H1 (cell line): ENCODE measurements at regions not wholly inside any gene's neighbourhood (a gene's known extent, or its start where the extent isn't known, plus 50 kb on each side); places are given as distances from the start of the nearest gene placed in this dataset.

Experiments used
- CEBPB ChIP-seq: IDR thresholded peaks from 2 replicates; pipeline ENCODE4 v1.6.1; 2012; ENCODE audit warnings: low read depth, low read length
- CTBP2 ChIP-seq: IDR thresholded peaks from 2 replicates; pipeline ENCODE4 v1.7.0; 2011; ENCODE audit warnings: borderline replicate concordance, mild to moderate bottlenecking, moderate library complexity, mixed read lengths, low read length; ENCODE audit not compliant: insufficient read depth, insufficient read length
- RXRA ChIP-seq: IDR thresholded peaks from 2 replicates; pipeline ENCODE4 v1.6.1; 2011; ENCODE audit warnings: low read depth, mild to moderate bottlenecking, low read length, moderate library complexity; ENCODE audit not compliant: insufficient read depth
- SP4 ChIP-seq: IDR thresholded peaks from 2 replicates; pipeline ENCODE4 v1.6.1; 2012; ENCODE audit warnings: low read length, inconsistent platforms
- TF ChIP-seq, protein P1 (sequence below), 3 experiments: IDR thresholded peaks; 1 replicate in 2 of 3; 2 replicates in 1 of 3; pipeline versions ENCODE4 v1.5.1 to v1.6.1; 2011; ENCODE audit warnings: low read length in 3 of 3, mild to moderate bottlenecking in 3 of 3, inconsistent platforms in 2 of 3, low read depth in 1 of 3, moderate library complexity in 1 of 3; ENCODE audit not compliant: insufficient read depth in 1 of 3; ENCODE audit errors: control extremely low read depth in 1 of 3

DNA sequence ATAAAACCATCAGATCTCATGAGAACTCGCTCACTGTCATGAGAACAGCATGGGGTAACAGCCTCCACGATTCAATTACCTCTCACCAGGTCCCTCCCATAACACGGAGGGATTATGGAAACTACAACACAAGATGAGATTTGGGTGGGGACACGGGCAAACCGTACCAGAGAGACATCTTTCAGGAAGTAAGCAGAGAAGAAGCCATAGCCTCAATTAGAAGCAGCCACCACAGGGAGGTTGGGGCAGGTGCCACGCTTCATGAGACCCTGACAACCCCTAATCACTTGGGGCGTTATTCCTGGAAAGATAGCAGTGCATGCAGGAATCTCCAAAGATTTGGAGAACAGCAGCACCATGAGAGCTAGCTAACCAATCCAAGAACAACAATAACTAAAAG is 52.9 kb upstream of the SIRPG start (continued):
- TF ChIP-seq CEBPB (no peak), SP4 (no peak), RXRA (no peak), CTBP2 (no peak)
- TF ChIP-seq, protein P1, sequence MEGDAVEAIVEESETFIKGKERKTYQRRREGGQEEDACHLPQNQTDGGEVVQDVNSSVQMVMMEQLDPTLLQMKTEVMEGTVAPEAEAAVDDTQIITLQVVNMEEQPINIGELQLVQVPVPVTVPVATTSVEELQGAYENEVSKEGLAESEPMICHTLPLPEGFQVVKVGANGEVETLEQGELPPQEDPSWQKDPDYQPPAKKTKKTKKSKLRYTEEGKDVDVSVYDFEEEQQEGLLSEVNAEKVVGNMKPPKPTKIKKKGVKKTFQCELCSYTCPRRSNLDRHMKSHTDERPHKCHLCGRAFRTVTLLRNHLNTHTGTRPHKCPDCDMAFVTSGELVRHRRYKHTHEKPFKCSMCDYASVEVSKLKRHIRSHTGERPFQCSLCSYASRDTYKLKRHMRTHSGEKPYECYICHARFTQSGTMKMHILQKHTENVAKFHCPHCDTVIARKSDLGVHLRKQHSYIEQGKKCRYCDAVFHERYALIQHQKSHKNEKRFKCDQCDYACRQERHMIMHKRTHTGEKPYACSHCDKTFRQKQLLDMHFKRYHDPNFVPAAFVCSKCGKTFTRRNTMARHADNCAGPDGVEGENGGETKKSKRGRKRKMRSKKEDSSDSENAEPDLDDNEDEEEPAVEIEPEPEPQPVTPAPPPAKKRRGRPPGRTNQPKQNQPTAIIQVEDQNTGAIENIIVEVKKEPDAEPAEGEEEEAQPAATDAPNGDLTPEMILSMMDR (IDR thresholded peaks at IDR 0.05; ENCODE audit: control extremely low read depth in 1 of 3, insufficient read depth in 1 of 3, low read depth in 1 of 3, low read length in 3 of 3) = no peak
